ENCODE measurements at regions not wholly inside any gene's neighbourhood (a gene's known extent, or its start where the extent isn't known, plus 50 kb on each side); places are given as distances from the start of the nearest gene placed in this dataset.

GRCh38 chr5:8386719-8387288, 517.9 kb downstream of the MTRR start:
- TF ChIP-seq CTCF (IDR thresholded peaks at IDR 0.05) = no peak
- no peak for TF ChIP-seq E2F6 (IDR thresholded peaks at IDR 0.05; ENCODE audit: borderline replicate concordance, low read depth)
- no peak for TF ChIP-seq CHD2 (IDR thresholded peaks at IDR 0.05; ENCODE audit: low read length, partially characterized antibody)
- no peak for TF ChIP-seq MYC (IDR thresholded peaks at IDR 0.05; ENCODE audit: borderline replicate concordance, low read length)
